Testis (tissue), 2 donors: ENCODE measurements at regions not wholly inside any gene's neighbourhood (a gene's known extent, or its start where the extent isn't known, plus 50 kb on each side); places are given as distances from the start of the nearest gene placed in this dataset.

Experiments
- CTCF ChIP-seq, 3 experiments: fragments of 450-650 bp in 2 of 3; fragments of 200-600 bp in 1 of 3; sonication (generic) in 1 of 3; IDR thresholded peaks; one replicate each; pipeline ENCODE4 v1.5.1; 2016 to 2019; ENCODE audit warnings: antibody characterized with exemption in 3 of 3, mild to moderate bottlenecking in 2 of 3, moderate library complexity in 1 of 3
- POLR2A ChIP-seq: fragments of 450-650 bp; IDR thresholded peaks from one replicate; pipeline ENCODE4 v1.6.1; 2017; ENCODE audit warnings: antibody characterized with exemption, mild to moderate bottlenecking, moderate library complexity

- TF ChIP-seq CTCF (IDR thresholded peaks at IDR 0.05): no peak
- no peak for TF ChIP-seq POLR2A
Observed at GRCh38 chr4:22873899-22874298, 181.2 kb downstream of the GBA3 start.
